Activated CD4-positive, alpha-beta T cell treated with anti-CD3 and anti-CD28 coated beads, Interleukin-2, amount 10 ng/mL, durations not matched to agents 24 days and 14 days (primary cell): ENCODE measurements at regions not wholly inside any gene's neighbourhood (a gene's known extent, or its start where the extent isn't known, plus 50 kb on each side); places are given as distances from the start of the nearest gene placed in this dataset.

Experiments
- DNase-seq: peaks from one replicate; pipeline ENCODE4 v3.0.0; 2022
- H3K27ac Mint-ChIP-seq: one replicate; pipeline ENCODE4 v1.8.0; 2022; ENCODE audit warnings: mild to moderate bottlenecking, mixed read lengths
- H3K27me3 Mint-ChIP-seq: one replicate; pipeline ENCODE4 v1.8.0; 2022; ENCODE audit warnings: mixed read lengths
- H3K36me3 Mint-ChIP-seq: one replicate; pipeline ENCODE4 v1.8.0; 2022; ENCODE audit warnings: low read depth, mild to moderate bottlenecking, mixed read lengths
- H3K4me1 Mint-ChIP-seq: one replicate; pipeline ENCODE4 v1.8.0; 2021; ENCODE audit warnings: mixed read lengths
- H3K4me3 Mint-ChIP-seq: one replicate; pipeline ENCODE4 v1.8.0; 2022; ENCODE audit warnings: mild to moderate bottlenecking, moderate library complexity, mixed read lengths
- H3K9me3 Mint-ChIP-seq: one replicate; pipeline ENCODE4 v1.8.0; 2021; ENCODE audit warnings: mixed read lengths
- intact Hi-C: fragments of 100-400 bp; cut with micrococcal nuclease; formaldehyde crosslinking; loops from one replicate; pipeline ENCODE4 v1.15.1; 2023

- no peak overlapping the region for H3K27ac Mint-ChIP-seq
- H3K9me3 Mint-ChIP-seq = peaks cover 15% of the 10 kb centered on the region
- H3K4me1 Mint-ChIP-seq = no peaks in the 10 kb centered on the region
- intact Hi-C loops = no loop called here
- H3K27me3 Mint-ChIP-seq = peaks cover 3% of the 10 kb centered on the region
- no peak overlapping the region for H3K4me3 Mint-ChIP-seq
- DNase-seq = no peak
- peaks cover 1% of the 10 kb centered on the region for H3K36me3 Mint-ChIP-seq
Measured at GRCh38 chr2:42864222-42864621, 71.8 kb upstream of the HAAO start.

- intact Hi-C loops = no loop called here
- DNase-seq = no peak
- H3K27ac Mint-ChIP-seq = no peak overlapping the region
- no peak overlapping the region for H3K4me3 Mint-ChIP-seq
- H3K4me1 Mint-ChIP-seq = peaks cover 2% of the 10 kb centered on the region
- H3K36me3 Mint-ChIP-seq = peaks cover 1% of the 10 kb centered on the region
- peaks cover 11% of the 10 kb centered on the region for H3K9me3 Mint-ChIP-seq
- peaks cover 3% of the 10 kb centered on the region for H3K27me3 Mint-ChIP-seq
Measured at GRCh38 chr2:42863751-42864150, 71.4 kb upstream of the HAAO start.

DNA sequence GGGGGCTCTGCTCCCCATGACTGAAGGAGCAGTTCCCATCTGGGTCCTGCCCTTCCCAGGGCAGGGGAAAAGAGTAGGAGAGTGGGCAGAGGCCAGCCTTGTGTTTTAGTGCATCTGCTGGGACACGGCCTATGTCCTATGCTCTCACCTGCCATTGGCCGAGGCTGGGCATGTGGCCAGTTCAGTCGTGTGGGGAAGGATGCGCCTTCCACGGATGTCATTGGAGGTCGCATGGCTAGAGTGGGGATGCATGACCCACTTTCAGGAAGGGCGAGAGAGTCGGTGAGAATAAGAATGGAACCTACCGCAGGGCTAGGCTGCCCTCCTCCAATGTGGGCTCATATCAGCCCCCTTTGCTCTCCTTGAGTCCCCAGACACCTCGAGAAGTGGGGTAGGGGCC is 70.9 kb upstream of the HAAO start:
- H3K36me3 Mint-ChIP-seq = no peaks in the 10 kb centered on the region
- H3K9me3 Mint-ChIP-seq = peaks cover 8% of the 10 kb centered on the region
- no peak overlapping the region for H3K4me3 Mint-ChIP-seq
- H3K4me1 Mint-ChIP-seq = peaks cover 2% of the 10 kb centered on the region
- peaks cover 3% of the 10 kb centered on the region for H3K27me3 Mint-ChIP-seq
- H3K27ac Mint-ChIP-seq = no peak overlapping the region
- no peak for DNase-seq
- intact Hi-C loops = no loop called here

DNA sequence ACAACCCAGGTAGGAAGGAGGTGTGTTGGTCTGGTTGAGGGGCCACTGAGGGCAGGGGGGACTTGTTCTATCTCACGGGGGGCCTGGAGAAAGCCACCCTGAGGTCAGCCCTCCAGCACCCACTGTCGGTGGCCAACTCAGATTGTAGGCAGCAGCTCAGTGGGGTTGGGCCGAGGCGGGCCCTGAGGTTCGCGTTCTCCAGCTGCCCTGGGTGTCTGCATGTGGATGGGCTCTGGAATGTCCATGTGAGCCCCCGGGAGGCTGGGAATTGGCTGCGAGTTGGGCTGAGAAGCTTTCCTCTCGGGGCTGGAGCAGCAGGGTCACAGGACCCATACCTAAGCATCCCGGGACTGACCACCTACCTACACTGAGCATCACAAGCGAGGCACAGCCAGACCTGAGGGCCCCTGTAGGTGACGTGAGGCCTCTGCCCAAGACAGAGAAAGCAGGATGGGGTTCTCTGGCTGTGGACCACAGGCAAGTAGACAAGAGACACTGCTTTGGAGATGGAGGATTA is 70.3 kb upstream of the HAAO start:
- H3K4me1 Mint-ChIP-seq = peaks cover 2% of the 10 kb centered on the region
- no peak for DNase-seq
- no peaks in the 10 kb centered on the region for H3K36me3 Mint-ChIP-seq
- no peak overlapping the region for H3K4me3 Mint-ChIP-seq
- intact Hi-C loops = no loop called here
- peaks cover 1% of the 10 kb centered on the region for H3K27me3 Mint-ChIP-seq
- H3K9me3 Mint-ChIP-seq = peaks cover 3% of the 10 kb centered on the region
- no peak overlapping the region for H3K27ac Mint-ChIP-seq

- H3K9me3 Mint-ChIP-seq = no peaks in the 10 kb centered on the region
- intact Hi-C loops = no loop called here
- no peaks in the 10 kb centered on the region for H3K36me3 Mint-ChIP-seq
- H3K27ac Mint-ChIP-seq = no peak overlapping the region
- H3K4me1 Mint-ChIP-seq = peaks cover 2% of the 10 kb centered on the region
- no peak overlapping the region for H3K4me3 Mint-ChIP-seq
- DNase-seq = no peak
- H3K27me3 Mint-ChIP-seq = no peaks in the 10 kb centered on the region
Measured at GRCh38 chr2:42861321-42861720, 68.9 kb upstream of the HAAO start.

DNA sequence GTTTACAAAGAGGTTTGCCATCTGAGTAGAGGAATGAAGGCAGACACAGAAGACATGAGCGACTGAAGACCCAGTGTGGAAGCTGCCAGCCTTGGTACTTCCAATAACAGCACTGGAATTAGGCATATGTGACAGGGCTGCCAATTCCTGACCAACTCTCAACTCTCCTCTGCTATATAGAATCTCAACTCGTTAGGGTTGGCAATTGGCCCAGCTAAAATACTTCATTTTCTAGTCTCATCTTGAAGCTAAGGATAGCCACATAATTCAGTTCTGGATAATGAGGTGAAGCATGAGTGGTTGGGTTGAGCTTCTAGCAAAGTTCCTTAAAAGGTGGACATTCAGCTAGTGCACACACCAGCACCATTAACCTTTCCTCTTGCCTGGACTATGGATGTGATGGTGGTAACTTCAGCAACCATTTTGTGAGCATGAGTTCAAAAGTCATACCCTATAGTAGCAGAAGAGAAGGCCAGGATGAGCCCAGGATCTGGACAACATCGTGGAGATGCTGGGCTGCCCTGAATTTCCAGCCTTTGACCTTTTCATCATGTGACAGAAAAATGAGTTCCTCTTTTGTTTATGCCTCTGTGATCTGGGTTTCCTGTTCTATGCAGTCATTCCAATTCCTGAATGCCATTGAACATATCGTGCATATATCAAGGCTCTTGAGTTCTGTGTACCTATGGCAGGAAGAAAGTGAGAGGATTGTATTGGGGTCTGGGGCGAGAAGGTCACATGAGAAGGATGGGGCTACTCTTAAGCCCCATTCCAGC is 68.1 kb upstream of the HAAO start:
- Mint-ChIP-seq H3K9me3 (no peaks in the 10 kb centered on the region), H3K27ac (no peak overlapping the region), H3K36me3 (no peaks in the 10 kb centered on the region), H3K4me1 (peaks cover 2% of the 10 kb centered on the region), H3K4me3 (no peak overlapping the region), H3K27me3 (no peaks in the 10 kb centered on the region)
- no peak for DNase-seq
- intact Hi-C loops = no loop called here

- H3K4me3 Mint-ChIP-seq = no peak overlapping the region
- intact Hi-C loops = loop anchor here (1.0 to 10.0 kb wide), 3 partner anchors 65 to 370 kb away; no protein-coding TSS in a partner anchor
Measured at GRCh38 chr2:42859791-42860190, 67.4 kb upstream of the HAAO start.

GRCh38 chr2:42859006-42859552 is 66.7 kb upstream of the HAAO start:
- no peaks in the 10 kb centered on the region for H3K27me3 Mint-ChIP-seq
- intact Hi-C loops = loop anchor here (1.0 to 10.0 kb wide), 3 partner anchors 66 to 370 kb away; no protein-coding TSS in a partner anchor

More at GRCh38 chr2:42859791-42860190, 67.4 kb upstream of the HAAO start:
- H3K27ac Mint-ChIP-seq = no peak overlapping the region
- DNase-seq = no peak
- H3K36me3 Mint-ChIP-seq = no peaks in the 10 kb centered on the region
- H3K27me3 Mint-ChIP-seq = no peaks in the 10 kb centered on the region
- H3K4me1 Mint-ChIP-seq = peaks cover 2% of the 10 kb centered on the region
- no peaks in the 10 kb centered on the region for H3K9me3 Mint-ChIP-seq

GRCh38 chr2:42858140-42859005 is 66.0 kb upstream of the HAAO start:
- no peak overlapping the region for H3K4me3 Mint-ChIP-seq
- no peak for DNase-seq
- no peaks in the 10 kb centered on the region for H3K9me3 Mint-ChIP-seq
- no peaks in the 10 kb centered on the region for H3K36me3 Mint-ChIP-seq
- intact Hi-C loops = loop anchor here (1.0 to 10.0 kb wide), 3 partner anchors 66 to 371 kb away; no protein-coding TSS in a partner anchor
- peaks cover 2% of the 10 kb centered on the region for H3K4me1 Mint-ChIP-seq
- H3K27ac Mint-ChIP-seq = no peak overlapping the region
- H3K27me3 Mint-ChIP-seq = no peaks in the 10 kb centered on the region

More at GRCh38 chr2:42859006-42859552, 66.7 kb upstream of the HAAO start:
- Mint-ChIP-seq H3K36me3 (no peaks in the 10 kb centered on the region), H3K4me3 (no peak overlapping the region), H3K4me1 (peaks cover 2% of the 10 kb centered on the region), H3K27ac (no peak overlapping the region), H3K9me3 (no peaks in the 10 kb centered on the region)
- peak; percentile 91 for DNase-seq

GRCh38 chr2:42856891-42857632 is 64.7 kb upstream of the HAAO start:
- Mint-ChIP-seq H3K36me3 (no peaks in the 10 kb centered on the region), H3K27me3 (no peaks in the 10 kb centered on the region), H3K27ac (no peak overlapping the region), H3K4me1 (peaks cover 2% of the 10 kb centered on the region), H3K4me3 (no peak overlapping the region), H3K9me3 (no peaks in the 10 kb centered on the region)
- intact Hi-C loops = loop anchor here (10.0 kb wide), 1 partner anchor 68 kb away; no protein-coding TSS in a partner anchor
- DNase-seq = no peak

DNA sequence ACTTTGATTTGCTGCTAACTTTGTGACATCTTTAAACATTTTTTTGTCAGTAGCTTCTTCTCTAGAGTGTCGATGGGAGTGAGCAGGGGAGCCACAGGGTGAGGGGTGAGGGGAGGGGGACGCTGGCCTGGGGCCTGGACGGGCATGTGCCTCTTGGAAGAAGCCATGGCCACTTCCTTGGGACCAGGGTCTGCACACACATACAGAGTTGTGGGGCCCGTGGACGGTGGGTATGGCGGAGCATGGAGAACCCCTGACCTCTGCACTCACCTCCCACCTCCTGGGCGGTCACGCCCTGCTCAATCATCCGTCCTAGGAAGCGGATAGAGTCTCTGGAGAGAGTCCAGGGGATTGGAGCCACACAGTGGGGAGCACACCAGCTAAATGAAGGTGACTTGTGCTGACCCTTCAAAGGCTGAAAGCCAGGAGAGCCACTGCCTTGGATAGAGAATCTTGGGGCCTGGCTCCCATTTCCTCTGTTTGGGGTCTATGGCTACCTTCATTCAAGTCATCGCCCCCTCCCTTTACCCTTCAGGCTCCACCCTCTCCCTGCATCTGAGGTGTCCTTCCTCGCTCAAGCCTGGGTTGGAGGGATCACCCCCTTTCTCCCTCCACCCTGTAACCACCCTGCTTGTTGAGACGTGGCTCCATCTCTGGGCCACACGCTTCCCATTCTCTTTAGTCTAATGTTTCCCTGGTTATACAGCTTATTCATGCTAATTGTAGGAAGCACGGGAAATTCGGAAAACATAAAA is 63.9 kb upstream of the HAAO start:
- H3K27me3 Mint-ChIP-seq = no peaks in the 10 kb centered on the region
- intact Hi-C loops = loop anchor here (10.0 kb wide), 1 partner anchor 69 kb away; no protein-coding TSS in a partner anchor
- no peak overlapping the region for H3K27ac Mint-ChIP-seq
- no peak overlapping the region for H3K4me3 Mint-ChIP-seq
- DNase-seq = no peak
- no peaks in the 10 kb centered on the region for H3K36me3 Mint-ChIP-seq
- no peaks in the 10 kb centered on the region for H3K9me3 Mint-ChIP-seq
- H3K4me1 Mint-ChIP-seq = peaks cover 2% of the 10 kb centered on the region

GRCh38 chr2:42855221-42855970 is 63.0 kb upstream of the HAAO start:
- no peaks in the 10 kb centered on the region for H3K36me3 Mint-ChIP-seq
- no peaks in the 10 kb centered on the region for H3K9me3 Mint-ChIP-seq
- H3K4me1 Mint-ChIP-seq = peaks cover 2% of the 10 kb centered on the region
- H3K27ac Mint-ChIP-seq = no peak overlapping the region
- H3K27me3 Mint-ChIP-seq = no peaks in the 10 kb centered on the region
- intact Hi-C loops = loop anchor here (10.0 kb wide), 1 partner anchor 69 kb away; no protein-coding TSS in a partner anchor
- H3K4me3 Mint-ChIP-seq = no peak overlapping the region
- no peak for DNase-seq
